Glutamatergic neuron (in vitro differentiated cells): ENCODE measurements at regions not wholly inside any gene's neighbourhood (a gene's known extent, or its start where the extent isn't known, plus 50 kb on each side); places are given as distances from the start of the nearest gene placed in this dataset.

ENCODE experiments used
- DNase-seq: peaks from one replicate; pipeline ENCODE4 v3.0.0; 2022
- H3K27ac Mint-ChIP-seq: one replicate; pipeline ENCODE4 v1.8.0; 2020; ENCODE audit warnings: mild to moderate bottlenecking, mixed read lengths, inconsistent platforms; ENCODE audit not compliant: unreplicated experiment
- H3K27me3 Mint-ChIP-seq: one replicate; pipeline ENCODE4 v1.8.0; 2020; ENCODE audit warnings: mild to moderate bottlenecking, moderate library complexity, mixed read lengths, inconsistent platforms; ENCODE audit not compliant: unreplicated experiment
- H3K36me3 Mint-ChIP-seq: one replicate; pipeline ENCODE4 v1.8.0; 2020; ENCODE audit warnings: mild to moderate bottlenecking, mixed read lengths, inconsistent platforms; ENCODE audit not compliant: unreplicated experiment
- H3K4me1 Mint-ChIP-seq: one replicate; pipeline ENCODE4 v1.8.0; 2020; ENCODE audit warnings: mild to moderate bottlenecking, low read depth, mixed read lengths, inconsistent platforms; ENCODE audit not compliant: unreplicated experiment
- H3K4me3 Mint-ChIP-seq: one replicate; pipeline ENCODE4 v1.8.0; 2020; ENCODE audit warnings: mild to moderate bottlenecking, mixed read lengths, inconsistent platforms; ENCODE audit not compliant: unreplicated experiment
- H3K9me3 Mint-ChIP-seq: one replicate; pipeline ENCODE4 v1.8.0; 2020; ENCODE audit warnings: mild to moderate bottlenecking, moderate library complexity, mixed read lengths, inconsistent platforms; ENCODE audit not compliant: unreplicated experiment
- CTCF ChIP-seq: fragments of 200-600 bp; sonication (generic); IDR thresholded peaks from one replicate; pipeline ENCODE4 v1.5.0; 2021; ENCODE audit not compliant: partially characterized antibody, unreplicated experiment

GRCh38 chr4:153114771-153115321 is 89.4 kb upstream of the TRIM2 start:
- no peaks in the 10 kb centered on the region for H3K9me3 Mint-ChIP-seq
- H3K4me3 Mint-ChIP-seq: no peak overlapping the region
- no peaks in the 10 kb centered on the region for H3K36me3 Mint-ChIP-seq
- H3K4me1 Mint-ChIP-seq: no peaks in the 10 kb centered on the region
- peaks cover 3% of the 10 kb centered on the region for H3K27me3 Mint-ChIP-seq
- no peak for TF ChIP-seq CTCF
- H3K27ac Mint-ChIP-seq: no peak overlapping the region
- no peak for DNase-seq

GRCh38 chr4:153115322-153116290 is 88.6 kb upstream of the TRIM2 start:
- peaks cover 3% of the 10 kb centered on the region for H3K27me3 Mint-ChIP-seq
- H3K36me3 Mint-ChIP-seq: no peaks in the 10 kb centered on the region
- no peak overlapping the region for H3K4me3 Mint-ChIP-seq
- H3K4me1 Mint-ChIP-seq: no peaks in the 10 kb centered on the region
- no peak for DNase-seq
- TF ChIP-seq CTCF: no peak
- no peak overlapping the region for H3K27ac Mint-ChIP-seq
- no peaks in the 10 kb centered on the region for H3K9me3 Mint-ChIP-seq

- no peak for DNase-seq
- H3K27ac Mint-ChIP-seq: no peak overlapping the region
- peaks cover 3% of the 10 kb centered on the region for H3K27me3 Mint-ChIP-seq
- H3K4me1 Mint-ChIP-seq: no peaks in the 10 kb centered on the region
- H3K4me3 Mint-ChIP-seq: no peak overlapping the region
- no peaks in the 10 kb centered on the region for H3K36me3 Mint-ChIP-seq
- TF ChIP-seq CTCF: no peak
- H3K9me3 Mint-ChIP-seq: no peaks in the 10 kb centered on the region
Measured at GRCh38 chr4:153116291-153116680, 88.0 kb upstream of the TRIM2 start.

GRCh38 chr4:153116801-153117200 is 87.4 kb upstream of the TRIM2 start:
- Mint-ChIP-seq H3K27me3 (peaks cover 3% of the 10 kb centered on the region), H3K9me3 (no peaks in the 10 kb centered on the region), H3K36me3 (no peaks in the 10 kb centered on the region)

More at GRCh38 chr4:153116801-153117200, 87.4 kb upstream of the TRIM2 start:
- H3K4me3 Mint-ChIP-seq: no peak overlapping the region
- H3K4me1 Mint-ChIP-seq: no peaks in the 10 kb centered on the region
- TF ChIP-seq CTCF: no peak
- H3K27ac Mint-ChIP-seq: no peak overlapping the region
- DNase-seq: no peak
